NCI-H146 (cell line): ENCODE measurements at regions not wholly inside any gene's neighbourhood (a gene's known extent, or its start where the extent isn't known, plus 50 kb on each side); places are given as distances from the start of the nearest gene placed in this dataset.
"Not testable (repeated sequence)": the region's sequence is repeated elsewhere in the genome, so short reads cannot be mapped to it uniquely, and the experiment has no call there.

Source experiments
- DNase-seq: peaks from one replicate; lab custom pipeline; 2025; lab: John Stamatoyannopoulos, UW

DNA sequence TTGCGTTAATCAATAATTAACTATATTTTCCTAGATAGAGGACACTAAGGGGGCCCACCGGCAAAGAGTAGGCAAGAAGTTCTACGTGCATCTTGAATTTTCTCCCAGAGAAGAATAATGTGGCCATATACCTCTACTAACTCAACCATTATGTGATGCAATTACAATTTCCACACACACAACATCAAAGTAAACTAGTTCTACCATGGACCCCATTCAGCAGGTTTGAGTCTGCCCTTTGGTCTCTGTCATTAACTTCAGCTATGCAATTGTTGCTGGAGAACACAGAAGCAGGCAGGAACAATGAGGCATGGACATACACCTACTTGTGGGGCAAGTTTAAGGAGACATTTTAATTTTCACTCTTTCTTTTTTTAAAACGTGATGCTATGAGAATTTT is 705.9 kb downstream of the PDCD6IP start:
- no peak for DNase-seq

DNA sequence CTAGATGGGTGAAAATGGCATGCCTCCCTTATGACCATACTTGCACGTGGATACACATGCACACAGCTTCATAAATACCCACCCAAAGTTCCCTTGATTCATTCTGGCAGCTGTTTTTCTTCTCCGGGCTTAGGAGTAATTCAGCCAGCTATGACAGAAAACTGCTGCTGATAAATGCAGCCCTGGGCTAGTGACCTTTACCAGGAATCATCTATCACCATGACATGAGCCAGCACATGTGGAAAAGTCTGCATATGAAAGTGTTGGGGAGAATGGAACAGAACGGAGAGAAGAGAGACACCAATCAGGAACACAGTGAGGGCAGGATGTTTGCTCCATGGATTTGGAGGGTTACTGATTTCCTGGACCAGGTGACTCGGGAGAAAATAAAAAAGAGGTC is 706.3 kb downstream of the PDCD6IP start:
- no peak for DNase-seq

DNA sequence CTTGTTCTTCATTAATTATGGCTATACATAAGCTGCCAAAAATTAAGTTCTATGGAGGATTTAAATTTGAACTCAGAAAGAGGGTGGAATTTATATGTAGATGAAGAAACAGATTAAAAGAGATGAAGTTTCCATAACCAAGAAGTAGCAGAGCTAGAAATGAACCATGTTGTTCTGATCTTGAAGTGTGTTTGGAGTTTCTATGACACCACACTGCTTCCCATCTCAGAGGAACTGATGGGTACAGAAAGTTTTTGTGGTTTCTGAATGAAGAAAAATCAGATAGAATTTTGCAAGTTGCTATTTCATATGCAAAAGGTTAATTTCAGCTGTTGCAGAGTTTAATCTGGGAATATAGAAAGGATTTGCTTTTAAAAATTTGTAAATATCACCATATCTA is 710.3 kb downstream of the PDCD6IP start:
- DNase-seq: no peak

DNA sequence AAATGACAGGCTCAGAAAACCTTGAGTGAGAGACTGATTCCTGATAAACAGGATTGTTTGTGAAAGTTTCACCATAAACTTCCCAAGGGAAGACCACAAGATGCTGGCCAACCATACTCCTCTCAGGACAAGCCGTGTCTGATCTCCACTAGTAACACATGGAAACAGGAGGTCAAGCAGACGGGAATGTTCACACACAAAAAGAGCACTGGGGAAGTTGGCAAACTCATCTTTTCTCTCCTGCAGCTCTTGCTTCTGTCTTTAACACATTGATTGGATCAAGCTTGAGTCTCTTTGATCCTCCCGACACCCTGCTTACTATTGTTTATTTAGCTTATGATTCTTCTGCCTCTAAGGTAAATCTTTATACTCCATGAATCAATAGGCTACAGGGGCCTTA is 713.5 kb downstream of the PDCD6IP start:
- DNase-seq: no peak

DNA sequence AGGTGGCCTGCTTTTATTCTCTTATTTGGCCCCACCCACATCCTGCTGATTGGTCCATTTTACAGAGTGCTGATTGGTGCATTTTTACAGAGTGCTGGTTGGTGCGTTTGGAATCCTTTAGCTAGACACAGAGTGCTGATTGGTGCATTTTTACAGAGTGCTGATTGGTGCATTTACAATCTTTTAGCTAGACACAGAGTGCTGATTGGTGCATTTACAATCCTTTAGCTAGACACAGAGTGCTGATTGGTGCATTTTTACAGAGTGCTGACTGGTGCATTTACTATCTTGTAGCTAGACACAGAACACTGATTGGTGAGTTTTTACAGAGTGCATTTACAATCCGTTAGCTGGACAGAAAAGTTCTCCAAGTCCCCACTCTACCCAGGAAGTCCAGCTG is 720.6 kb downstream of the PDCD6IP start:
- not testable (repeated sequence) for DNase-seq

DNA sequence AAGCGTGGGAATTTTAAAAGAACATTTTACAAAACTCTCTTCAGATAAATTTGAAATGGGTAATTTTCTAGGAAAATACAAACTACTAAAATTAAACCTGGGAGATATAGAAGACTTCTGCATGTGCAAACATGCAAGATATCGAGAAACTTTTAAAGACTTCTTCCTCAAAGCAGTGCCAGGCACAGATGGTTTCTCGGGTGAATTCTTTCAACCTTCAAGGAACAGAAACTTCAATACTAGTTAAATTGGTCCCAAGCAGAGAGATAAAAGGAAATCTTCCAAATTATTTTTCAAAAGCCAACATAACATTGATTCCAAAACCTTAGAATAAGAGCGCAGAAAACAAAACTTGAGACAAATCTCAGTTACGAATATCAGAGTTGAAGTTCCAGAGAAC is 732.7 kb downstream of the PDCD6IP start:
- DNase-seq: no peak

DNA sequence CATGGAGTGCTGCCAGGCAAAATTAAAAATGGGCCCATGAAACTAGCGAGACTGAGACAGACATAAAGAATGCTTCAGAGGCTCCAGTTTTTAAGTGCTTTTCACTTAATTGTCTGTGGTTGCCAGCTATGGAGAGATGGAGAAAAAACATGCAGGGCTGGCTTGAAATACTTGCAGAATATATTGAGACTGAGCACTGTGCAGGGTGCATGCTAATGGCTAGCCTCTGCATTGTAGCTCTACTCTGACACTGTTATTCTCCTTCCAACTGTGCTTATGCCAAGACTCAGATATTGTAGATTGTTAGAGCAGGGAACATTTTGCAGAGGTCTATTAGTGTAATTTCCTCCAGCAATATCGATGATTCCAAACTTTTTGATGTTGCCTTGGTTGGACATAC is 735.0 kb downstream of the PDCD6IP start:
- no peak for DNase-seq

DNA sequence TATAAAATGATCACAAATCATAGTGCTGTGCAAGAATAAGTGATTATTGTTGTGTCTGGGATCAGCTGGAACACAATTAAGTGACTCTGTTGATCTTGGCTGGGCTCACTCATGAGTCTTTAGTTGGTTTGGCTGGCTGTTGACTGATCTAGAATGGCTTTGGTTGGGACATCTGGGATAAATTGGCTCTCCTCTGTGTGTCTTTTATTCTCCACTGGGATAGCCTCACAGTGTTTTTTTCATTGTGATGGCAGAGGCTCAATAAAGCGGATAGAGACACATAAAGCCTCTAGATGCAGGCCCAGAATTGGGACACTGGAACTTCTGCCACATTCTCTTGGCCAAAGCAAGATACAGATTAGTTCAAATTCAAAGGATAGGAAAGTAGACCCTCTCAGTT is 735.6 kb downstream of the PDCD6IP start:
- DNase-seq: no peak

DNA sequence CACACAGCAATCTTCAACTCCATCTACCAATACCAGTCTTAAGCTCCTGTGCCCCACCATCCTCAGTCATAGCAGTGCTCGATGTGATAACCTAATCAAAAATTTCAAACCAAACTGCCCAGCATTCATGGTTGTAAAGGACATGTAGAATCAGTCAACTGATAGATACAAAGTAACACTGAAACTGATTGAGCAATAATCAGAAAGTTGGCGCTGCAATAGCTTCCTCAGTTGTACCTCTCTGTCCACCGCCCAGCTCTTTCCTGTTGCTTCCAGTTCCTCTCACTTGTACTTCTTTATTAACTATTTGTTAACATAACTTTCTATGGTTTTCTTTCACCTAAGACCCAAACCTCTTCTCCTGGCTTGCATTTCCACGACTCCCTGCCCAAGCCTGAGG is 745.7 kb downstream of the PDCD6IP start:
- DNase-seq: no peak

DNA sequence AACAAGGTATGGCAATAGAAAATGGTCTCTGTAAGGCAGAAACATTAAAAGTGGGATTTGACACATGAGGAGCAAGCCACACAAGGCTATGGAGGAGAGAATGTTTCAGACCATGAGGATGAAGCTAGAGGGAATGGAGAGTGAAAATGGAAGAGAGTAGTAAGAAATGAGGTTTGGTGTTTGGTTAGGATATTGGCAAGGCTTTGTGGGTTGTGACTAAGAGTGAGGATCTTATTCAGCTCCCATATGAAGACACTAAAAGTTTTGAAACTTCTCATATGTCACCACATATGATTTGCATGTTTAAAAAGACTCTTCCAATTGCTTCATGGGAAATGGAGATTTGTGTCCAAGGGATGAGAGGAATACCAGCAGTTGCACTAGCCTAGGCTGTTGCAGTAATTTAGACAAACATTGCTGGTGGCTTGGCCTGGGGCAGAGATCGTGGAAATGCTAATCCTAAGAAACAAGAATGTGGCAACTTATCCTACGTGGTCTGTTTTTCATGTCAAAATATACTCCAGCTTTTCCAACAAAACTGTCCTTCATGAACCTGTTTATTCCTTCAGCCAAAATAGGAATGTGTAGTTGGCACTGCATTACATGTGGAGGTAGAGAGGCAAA is 749.0 kb downstream of the PDCD6IP start:
- no peak for DNase-seq

DNA sequence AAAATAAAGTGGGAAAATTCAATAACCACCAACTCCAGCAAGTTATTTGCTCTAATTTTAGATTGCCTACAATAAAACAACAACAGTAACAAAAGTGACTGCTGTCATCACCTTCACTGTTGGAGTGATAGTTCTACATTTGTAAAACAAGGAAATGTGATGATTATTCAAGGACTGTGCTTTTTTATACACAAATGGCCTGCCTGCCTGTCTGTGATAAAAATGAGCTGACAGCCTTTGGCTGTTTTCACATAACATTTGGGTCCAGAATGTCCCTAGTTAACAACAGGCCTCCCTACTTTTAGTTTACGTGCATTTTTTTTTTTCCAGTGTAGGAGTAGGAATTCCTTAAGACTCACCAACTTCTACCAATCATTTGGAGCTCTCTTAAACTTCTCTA is 768.8 kb downstream of the PDCD6IP start:
- no peak for DNase-seq

DNA sequence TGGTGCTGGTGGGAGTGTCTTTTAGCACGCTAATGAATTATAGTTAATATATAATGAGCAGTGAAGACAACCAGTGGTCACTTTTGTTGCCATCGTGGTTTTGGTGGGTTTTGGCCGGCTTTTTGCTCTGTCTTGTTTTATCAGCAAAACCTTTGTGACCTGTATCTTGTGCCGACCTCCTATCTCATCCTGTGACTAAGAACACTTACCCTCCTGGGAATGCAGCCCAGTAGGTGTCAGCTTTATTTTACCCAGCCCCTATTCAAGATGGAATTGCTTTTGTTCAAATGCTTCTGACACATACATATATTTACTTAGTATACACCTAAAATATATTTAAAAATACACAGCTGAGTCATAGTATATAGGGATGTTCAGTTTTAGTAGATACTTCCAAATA is 770.3 kb downstream of the PDCD6IP start:
- DNase-seq: no peak

DNA sequence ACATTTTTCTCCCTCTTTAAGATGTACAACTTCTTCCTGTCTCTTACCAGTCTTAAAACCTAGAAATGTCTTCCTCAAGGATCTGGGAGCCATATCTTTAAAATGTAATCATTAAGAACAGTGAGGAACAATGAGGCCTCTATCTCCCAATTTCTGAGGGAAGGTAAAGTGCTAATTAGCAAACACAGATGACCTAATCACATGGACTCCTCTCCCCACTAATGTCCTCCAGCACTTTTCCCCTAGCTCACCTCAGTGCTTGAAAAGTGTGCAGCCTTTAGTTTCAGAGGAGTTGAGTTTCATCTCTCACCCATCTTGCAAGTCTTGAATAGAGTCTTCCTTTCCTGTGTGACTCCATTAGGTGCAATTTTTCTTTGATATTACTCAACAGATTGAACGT is 771.0 kb downstream of the PDCD6IP start:
- no peak for DNase-seq

DNA sequence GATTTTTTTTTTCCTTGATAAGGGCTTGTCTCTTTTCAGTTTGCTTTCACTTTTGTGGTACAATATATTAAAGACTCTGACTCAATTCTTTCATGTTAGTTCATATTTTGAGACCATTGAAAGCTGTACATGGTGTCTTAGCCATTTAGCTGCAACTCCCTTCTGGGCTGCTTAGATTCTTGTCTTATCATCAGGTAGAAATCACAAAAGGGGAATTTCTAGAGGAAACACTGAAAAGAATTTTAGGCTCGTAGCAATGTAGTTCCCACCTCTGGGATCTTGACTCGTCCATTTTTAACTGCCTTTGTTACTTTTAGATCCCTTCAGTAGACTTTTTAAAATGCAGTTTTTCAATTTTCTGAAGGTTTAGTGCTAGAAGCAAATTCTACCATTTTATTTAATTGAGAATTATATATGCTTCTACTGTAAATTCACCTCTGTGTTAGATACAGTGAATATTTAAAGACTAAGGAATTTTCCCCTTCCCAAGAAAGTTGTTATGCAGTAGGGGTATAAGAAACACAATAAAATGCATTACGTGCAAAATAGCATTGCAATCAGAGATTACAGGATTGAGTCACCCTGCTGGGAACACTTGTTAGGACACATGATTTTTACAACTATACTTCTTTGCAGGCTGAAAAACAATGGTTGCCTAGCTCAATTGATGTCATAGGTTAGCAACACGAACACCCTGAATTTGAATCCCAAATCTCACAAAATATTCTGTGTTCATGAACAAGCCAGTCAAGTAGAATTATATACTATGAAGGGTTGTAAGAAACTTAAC is 772.7 kb downstream of the PDCD6IP start:
- no peak for DNase-seq

DNA sequence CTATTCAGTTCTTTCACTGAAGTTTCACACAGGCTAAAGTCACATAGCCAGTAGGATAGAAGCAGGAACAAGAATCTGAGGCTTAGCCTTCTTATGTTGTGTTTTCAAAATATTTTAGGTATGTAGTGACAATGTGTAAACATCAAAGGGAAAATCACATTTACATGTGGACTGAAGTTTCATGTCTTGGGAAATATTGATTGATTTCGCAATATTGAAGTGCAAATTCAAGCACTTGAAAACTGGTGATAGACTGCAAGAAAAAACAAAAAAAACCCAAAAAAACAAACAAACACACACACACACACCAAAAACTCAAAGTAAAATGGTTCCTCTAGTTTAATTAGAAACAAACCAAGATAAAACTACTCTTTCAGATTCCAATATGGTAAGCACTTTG is 773.3 kb downstream of the PDCD6IP start:
- no peak for DNase-seq

DNA sequence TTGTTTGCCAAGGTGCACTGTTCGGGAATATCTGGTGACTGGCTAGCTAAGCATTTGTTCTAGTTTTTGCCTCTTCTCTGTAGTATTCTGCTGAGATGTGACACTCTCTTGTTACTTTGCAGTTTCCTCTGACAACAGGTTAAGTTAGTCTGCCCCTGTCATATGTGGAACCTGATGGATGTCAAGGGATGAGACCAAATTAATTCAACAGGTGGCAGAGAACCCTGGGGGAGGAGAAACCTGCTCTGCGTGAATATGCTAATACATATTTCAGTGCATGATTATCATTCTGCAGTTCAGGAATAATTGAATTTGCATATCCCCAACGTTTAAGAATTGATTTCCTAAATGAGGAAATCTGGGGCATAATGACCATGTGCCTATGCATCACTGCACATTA is 777.3 kb downstream of the PDCD6IP start:
- DNase-seq: no peak

DNA sequence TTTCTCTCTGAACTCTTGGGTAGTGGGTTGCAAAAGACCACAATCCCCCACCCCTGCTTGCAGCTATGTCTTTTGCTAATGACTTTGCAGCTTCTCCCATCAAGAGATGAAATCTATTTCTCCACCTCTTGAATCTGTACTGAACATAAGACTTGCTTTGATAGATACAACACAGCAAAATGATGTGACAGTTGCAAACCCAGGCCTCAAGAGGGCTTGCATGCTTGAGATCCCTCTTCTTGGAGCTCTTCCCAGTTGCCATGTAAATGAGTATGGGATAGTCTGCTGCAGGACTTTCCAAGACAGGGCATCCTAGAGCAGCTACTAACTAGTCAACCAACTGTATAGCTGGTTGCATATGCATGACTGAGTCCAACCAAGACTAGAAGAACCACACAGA is 783.6 kb downstream of the PDCD6IP start:
- DNase-seq: no peak

DNA sequence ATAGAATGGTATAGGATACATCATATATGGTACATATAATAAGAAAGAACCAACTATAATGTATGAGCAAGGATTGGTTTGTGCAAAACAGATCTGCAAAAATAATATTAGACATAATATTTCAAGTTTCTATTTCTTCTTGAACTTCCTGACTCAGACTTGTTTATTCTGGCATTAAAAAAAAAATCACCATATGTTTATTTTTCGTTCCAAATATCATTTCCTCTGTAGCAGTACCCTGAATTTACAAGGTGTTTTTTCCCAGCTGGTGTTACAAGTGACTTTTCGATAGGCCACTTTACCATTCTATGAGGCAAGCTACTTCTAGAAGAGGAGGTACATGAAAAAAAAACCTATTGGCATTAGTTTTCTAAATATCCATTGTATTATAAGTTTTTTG is 785.0 kb downstream of the PDCD6IP start:
- DNase-seq: no peak

DNA sequence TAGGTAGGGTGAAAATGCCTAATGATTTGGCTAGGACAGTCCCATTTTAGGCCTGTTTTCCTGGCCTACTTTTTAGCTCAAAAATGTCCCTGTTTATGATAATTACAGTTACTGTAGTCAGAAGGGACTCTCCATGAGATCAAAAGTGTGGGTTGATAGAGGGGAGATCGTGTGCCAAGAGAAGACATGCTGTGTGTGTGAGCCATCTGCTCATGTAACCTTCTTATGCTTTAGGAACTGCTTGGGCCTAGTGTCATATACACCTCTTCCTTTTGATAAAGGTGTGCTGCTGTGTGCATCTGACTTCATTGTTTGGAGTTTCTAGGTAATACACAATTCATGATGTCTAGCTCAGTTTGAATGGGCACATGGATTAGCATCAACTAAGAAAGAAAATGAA is 786.5 kb downstream of the PDCD6IP start:
- DNase-seq: no peak

DNA sequence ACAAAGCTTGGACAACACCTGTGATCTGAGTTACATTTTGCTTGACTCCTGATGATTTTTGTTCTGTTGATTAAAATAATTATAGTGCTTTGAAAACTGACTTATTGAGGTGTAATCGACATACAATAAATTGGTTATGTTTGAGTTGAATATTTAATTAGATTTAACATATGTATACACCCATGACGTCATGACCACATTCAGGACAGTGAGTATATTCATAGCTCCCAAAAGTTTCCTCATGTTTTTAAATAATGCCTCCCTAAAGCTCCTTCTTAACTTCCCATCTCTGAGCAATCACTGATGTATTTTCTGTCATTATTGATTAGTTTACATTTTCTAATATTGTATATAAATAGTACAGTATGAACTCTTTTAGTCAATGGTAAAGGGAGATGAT is 801.2 kb downstream of the PDCD6IP start:
- no peak for DNase-seq

DNA sequence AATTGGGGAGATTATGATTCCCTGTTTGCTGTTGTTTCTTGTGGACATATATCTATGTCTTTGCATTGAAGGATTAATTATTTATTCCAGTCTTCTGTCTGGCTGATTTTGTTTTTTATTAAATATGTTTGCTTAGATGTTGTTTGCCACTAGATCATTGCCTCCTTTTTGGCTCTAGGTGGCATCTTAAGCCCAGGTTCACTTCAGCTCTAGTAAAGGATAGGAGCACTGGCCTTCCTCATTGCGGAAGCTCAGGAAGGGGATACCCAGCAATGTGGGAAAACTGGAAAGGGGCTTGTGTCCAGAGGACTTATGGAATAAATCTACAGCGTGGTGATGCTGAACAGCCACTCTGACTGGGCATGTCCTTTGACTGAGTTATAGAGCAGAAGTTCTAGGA is 821.6 kb downstream of the PDCD6IP start:
- DNase-seq: no peak

DNA sequence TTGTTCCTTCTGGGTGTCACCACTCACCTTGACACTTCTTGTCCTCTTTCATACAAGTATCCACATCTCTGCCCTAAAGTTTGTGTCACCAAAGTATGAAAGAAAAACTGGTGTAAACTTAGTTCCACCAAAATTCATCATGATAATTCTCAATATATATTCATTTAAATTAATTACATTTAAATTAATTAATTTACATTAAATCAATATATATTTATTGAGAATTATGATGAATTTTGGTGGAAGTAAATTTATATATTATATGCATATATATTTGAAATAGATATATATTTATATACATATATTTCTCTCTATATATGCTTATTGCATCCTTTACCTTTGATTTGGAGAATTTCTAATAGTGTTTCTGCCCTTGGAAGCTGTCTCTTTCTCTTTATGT is 828.3 kb downstream of the PDCD6IP start:
- DNase-seq: no peak

DNA sequence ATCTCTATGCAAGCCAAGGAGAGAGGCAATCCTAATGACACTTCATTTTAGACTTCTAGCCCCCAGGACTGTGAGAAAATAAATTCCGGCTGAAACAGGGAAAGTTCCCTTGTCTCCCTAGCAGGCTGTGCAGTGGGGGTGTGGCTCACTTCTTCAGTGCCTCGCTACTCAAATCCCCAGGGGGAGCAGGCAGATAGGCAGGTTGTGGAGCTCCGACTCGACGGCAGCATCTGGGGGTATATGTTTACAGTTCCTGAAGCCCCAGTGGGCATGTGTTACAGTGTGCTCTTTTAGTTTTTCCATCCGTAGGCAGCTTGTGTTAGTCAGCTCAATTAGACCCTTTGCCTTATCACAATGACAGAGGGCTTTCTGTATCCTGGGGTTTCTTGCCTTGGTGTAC is 836.5 kb downstream of the PDCD6IP start:
- DNase-seq: no peak

DNA sequence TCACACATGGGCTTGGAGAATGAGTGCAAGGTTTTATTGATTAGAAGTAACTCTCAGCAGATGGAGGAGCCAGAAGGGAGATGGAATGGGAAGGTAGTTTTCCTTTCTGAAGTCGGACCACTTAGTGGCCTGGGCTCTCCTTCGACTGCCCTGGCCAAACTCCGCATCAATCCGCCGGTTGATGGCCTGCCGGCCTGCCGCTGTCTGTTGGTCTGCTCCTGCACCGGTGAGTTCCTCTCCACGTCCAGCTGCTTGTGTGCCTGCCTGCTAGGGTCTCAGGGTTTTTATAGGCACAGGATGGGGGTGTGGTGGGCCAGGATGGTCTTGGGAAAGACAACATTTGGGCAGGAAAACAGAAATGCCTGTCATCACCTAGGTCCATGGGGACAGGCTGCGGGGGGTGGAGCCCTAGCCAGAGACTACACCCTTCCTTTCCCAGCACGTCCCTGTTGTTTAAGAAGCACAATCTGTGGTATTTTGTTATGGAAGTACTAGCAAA is 837.0 kb downstream of the PDCD6IP start:
- DNase-seq: no peak
